HG02884 (cell line): ENCODE measurements at regions not wholly inside any gene's neighbourhood (a gene's known extent, or its start where the extent isn't known, plus 50 kb on each side); places are given as distances from the start of the nearest gene placed in this dataset.
"Not testable (repeated sequence)": the region's sequence is repeated elsewhere in the genome, so short reads cannot be mapped to it uniquely, and the experiment has no call there.

Source experiments
- ATAC-seq: cut with Tn5 transposase; IDR thresholded peaks from one replicate; pipeline ENCODE4 v1.9.1; 2021; ENCODE audit warnings: mild to moderate bottlenecking, moderate library complexity; ENCODE audit not compliant: unreplicated experiment

DNA sequence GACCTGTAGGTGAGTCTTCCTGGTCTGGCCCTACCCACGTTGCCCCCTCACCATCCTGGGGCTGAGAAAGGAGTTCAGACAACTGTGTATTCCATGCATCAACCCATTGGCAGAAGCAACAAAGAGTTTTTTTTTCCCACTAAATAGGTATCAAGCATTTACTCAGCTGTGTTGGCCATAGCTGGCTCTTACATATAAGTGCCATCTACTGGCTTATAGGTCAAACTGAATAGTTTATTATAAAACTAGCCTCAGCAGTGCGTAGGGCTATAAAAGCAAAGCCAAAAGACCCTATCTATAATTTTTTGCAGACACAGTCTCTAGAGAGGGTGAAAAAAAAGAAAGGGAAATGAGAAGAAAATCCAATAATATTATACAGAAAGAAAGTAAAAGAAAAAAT is 765.2 kb upstream of the MGAT4C start:
- no peak for ATAC-seq

- no peak for ATAC-seq
These were observed 763.9 kb upstream of the MGAT4C start for GRCh38 chr12:87020071-87020470.

GRCh38 chr12:87015352-87015751 is 759.2 kb upstream of the MGAT4C start:
- ATAC-seq, result no peak

DNA sequence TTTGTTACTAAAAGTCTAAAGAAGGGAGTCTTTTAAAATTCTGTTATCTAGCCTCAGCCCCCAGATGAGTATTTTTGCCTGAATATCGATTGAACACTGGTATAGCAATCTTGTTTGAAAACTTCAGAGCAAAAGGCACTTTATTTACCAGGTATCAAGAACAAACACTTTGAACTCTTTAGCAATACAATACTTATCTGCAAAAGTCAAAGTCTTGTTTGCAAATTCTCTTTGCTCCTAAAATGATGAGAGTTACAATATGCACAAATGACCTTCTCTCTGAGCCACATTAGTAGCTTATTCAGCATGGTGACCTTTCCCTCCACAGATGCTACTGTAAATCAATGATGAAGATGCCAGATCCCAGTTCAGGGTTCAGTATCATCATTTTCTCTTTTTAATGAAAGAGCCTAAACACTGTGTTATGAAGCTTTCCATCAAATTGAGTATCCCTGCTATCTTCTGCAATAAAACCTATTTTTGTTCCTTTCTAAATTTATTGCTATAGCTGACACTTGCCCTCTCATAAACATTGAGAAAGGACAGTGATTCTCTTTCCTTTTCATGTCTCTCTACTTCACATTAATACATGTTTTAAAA is 752.7 kb upstream of the MGAT4C start:
- no peak for ATAC-seq

DNA sequence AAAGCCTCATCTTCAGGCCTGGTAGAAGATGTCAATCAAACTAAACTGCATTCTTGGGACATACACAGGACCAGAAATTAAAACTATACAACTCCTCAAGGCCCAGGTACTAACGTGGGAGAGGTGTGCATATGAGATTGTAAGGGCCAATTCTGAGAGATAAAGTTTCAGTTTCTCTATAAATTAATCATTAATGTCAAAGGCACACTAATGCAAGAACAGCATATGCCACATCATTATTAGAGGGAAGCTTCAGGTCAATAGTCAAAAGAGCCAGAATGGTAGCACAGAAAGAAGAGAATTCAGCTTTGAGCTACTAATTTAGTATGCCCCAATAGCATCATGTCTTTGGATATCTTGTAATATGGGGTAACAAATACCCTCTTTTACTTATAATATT is 744.9 kb upstream of the MGAT4C start:
- ATAC-seq, result no peak

GRCh38 chr12:86985298-86985697 is 729.1 kb upstream of the MGAT4C start:
- no peak for ATAC-seq

DNA sequence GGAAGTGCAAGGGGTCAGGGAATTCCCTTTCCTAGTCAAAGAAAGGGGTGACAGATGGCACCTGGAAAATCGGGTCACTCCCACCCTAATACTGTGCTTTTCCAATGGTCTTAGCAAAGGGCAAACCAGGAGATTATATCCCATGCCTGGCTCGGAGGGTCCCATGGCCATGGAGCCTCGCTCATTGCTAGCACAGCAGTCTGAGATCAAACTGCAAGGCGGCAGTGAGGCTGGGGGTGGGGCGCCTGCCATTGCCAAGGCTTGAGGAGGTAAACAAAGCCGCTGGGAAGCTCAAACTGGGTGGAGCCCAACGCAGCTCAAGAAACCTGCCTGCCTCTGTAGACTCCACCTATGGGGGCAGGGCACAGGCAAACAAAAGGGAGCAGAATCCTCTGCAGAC is 714.4 kb upstream of the MGAT4C start:
- ATAC-seq, result not testable (repeated sequence)

DNA sequence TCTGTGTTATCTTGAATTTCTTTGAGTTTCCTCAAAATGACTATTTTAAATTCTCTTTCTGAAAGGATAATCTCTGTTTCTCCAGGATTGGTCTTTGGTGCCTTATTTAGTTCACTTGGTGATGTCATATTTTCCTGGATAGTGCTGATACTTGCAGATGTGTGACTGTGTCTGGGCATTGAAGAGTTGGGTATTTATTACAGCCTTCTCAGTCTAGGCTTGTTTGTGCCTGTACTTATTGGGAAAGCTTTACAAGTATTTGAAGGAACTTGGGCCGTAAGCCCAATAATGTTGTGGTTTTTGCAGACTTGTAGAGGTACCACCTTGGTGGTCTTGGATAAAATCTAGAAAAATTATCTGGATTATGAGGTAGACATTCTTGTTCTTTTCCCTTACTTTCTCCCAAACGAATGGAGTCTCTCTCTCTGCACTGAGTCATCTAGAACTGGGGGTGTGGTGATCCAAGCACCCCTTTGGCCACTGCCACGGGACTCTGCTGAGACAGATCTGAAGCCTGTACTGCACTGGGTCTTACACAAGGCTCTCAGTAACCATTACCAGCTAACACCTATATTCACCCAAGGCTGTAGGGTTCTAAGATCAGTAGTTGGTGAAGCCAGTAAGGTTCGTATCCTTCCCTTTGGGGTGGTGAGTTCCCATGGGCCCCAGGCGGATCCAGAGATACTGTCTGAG is 703.7 kb upstream of the MGAT4C start:
- ATAC-seq, result no peak

DNA sequence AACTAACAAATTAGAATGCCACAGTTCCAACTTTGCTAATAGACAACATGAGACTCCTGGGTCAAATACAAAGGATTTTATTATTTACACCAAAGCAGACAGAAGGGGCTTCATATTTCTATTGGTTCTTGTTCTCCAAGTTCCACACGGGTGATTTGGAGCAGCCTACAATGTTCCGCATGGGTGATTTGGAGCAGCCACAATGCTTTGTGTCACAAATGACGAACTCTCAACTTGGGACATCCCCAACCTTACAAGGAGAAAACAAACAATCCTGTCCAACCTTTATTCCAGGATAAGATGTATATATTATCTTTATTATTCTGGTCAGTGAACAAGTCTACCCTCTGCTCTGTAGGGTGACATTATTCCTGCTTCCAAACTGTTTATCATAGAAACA is 694.3 kb upstream of the MGAT4C start:
- ATAC-seq, result no peak

DNA sequence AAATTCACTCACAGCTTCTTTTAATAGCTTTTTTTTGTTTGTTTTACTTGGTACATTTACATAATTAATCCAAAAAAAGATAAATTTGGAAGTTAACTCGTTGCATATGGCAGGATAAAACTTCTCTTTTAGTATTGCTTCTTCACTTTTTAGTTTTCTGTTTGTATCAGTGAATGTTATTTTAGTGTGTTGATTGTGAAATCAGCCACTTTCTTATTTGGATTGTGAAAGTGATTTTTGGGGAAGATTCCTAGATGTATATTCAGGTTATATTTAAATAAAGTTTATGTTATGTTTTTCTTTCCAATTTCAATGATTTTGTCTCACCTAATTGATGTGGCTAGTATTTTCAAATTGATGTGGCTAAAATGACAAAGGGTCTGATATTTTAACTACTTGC is 693.9 kb upstream of the MGAT4C start:
- ATAC-seq, result no peak

- ATAC-seq, result no peak
These were observed 692.7 kb upstream of the MGAT4C start for GRCh38 chr12:86948851-86949250.

DNA sequence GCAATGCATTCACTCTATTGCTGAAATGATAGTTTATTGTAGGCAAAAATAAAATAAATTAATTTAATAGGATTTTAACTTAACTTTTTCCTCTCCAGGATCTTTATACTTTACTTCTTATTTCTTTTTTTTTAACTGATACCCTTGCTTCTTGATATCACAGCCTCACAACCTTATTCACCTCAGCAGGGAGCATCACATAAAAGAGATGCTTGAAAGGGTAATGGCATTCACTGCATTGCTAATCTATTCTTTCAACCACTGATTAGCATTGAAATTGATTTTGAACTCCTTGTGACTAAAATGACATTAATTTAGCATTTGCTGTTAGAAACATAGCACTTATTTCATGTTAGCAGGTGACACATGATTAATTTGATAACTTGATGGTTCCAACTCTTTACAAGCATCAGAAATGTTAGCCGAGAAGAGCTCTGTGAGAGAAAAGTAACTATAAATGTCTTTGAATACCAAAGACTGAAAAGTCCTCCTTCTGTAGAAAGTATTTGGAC is 689.5 kb upstream of the MGAT4C start:
- no peak for ATAC-seq

DNA sequence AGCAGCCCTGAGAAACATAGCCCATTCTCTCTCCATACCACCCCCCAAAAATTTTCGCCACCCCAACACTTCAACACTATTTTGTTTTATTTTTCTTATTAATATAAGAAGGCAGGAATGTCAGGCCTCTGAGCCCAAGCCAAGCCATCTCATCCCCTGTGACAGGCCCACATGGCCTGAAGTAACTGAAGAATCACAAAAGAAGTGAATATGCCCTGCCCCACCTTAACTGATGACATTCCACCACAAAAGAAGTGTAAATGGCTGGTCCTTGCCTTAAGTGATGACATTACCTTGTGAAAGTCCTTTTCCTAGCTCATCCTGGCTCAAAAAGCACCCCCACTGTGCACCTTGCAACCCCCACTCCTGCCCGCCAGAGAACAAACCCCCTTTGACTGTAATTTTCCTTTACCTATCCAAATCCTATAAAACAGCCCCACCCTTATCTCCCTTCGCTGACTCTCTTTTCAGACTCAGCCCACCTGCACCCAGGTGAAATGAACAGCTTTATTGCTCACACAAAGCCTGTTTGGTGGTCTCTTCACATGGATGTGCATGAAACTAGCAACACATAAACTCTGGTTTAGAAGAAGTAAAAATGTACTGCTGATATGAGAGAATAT is 688.1 kb upstream of the MGAT4C start:
- not testable (repeated sequence) for ATAC-seq

GRCh38 chr12:86931714-86932113 is 675.5 kb upstream of the MGAT4C start:
- ATAC-seq, result no peak

GRCh38 chr12:86929962-86930361 is 673.8 kb upstream of the MGAT4C start:
- no peak for ATAC-seq

GRCh38 chr12:86917121-86917520 is 660.9 kb upstream of the MGAT4C start:
- ATAC-seq, result no peak

DNA sequence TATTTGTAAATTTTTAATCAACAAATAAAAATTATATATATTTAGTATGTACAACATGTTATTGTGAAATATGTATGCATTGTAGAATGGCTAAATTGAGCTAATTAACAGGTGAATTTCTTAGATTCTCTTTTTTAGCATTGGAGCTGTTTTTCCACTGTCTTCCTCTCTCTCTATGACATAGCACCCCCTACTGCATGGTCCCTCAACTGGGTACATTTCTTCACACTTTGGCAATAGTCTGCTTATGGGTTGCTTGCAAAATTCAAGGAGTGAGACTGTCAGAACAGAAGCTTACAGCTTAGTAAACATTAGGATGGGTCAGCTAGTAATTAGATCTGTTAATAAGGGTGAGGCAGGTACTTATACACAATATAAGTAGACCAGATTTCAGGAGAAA is 658.5 kb upstream of the MGAT4C start:
- ATAC-seq, result no peak

DNA sequence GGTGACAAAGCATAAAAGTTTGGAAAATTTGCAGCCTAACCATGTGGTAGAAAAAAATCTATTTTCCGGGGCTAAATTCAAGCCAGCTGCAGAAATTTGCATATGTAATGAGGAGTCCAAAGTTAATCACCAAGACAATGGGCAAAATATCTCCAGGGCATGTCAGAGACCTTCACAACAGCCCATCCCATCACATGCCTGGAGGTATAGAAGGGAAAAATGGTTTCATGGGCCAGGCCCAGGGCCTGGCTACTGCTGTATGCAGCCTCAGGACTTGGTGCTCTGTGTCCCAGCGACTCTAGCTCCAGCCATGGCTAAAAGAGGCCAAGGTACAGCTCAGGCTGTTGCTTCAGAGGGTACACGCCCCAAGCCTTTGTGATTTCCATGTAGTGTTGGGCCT is 655.8 kb upstream of the MGAT4C start:
- no peak for ATAC-seq

- no peak for ATAC-seq
These were observed 647.0 kb upstream of the MGAT4C start for GRCh38 chr12:86903159-86903558.

- ATAC-seq, result no peak
These were observed 604.6 kb upstream of the MGAT4C start for GRCh38 chr12:86860776-86861175.

- no peak for ATAC-seq
These were observed 596.3 kb upstream of the MGAT4C start for GRCh38 chr12:86852451-86852850.

DNA sequence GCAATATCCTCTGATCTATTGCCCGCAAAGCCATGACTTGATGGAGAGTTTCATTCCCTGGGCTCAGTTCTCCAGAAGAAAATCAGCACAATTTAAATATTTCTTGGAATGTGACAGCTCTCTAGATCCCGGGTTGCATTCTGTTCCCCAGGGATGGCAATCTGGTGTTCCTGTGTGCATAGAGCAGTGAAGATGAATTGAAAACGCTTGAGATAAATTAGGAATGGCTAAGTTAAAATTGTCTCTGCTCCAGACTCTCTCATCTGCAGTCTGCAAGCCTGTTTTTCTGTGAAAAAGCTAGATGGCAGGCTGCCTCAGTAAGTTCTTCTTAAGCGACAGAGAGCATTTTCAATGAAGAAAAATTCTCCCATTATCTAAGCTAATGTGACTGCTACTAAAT is 582.5 kb upstream of the MGAT4C start:
- no peak for ATAC-seq
